CD14-positive monocyte (primary cell): ENCODE measurements at regions not wholly inside any gene's neighbourhood (a gene's known extent, or its start where the extent isn't known, plus 50 kb on each side); places are given as distances from the start of the nearest gene placed in this dataset.

Experiments used
- DNase-seq, 3 donors: peaks; one replicate each; pipeline ENCODE4 v3.0.0-alpha.2; 2011 to 2022
- H2AFZ ChIP-seq: 2 replicates; pipeline ENCODE4 v1.6.0; 2012; ENCODE audit warnings: mild to moderate bottlenecking, low read depth, low read length, inconsistent platforms; ENCODE audit not compliant: insufficient read depth, poor library complexity, severe bottlenecking
- H3K27ac ChIP-seq, 2 donors: 1 replicate in 1 of 2; 2 replicates in 1 of 2; pipeline ENCODE4 v1.5.1; 2012 to 2013; ENCODE audit warnings: low read length in 2 of 2, control low read depth in 1 of 2, inconsistent platforms in 1 of 2, low read depth in 1 of 2, mild to moderate bottlenecking in 1 of 2
- H3K27me3 ChIP-seq, 2 donors: one replicate each; pipeline versions ENCODE4 v1.6.0 to v1.6.1; 2011 to 2013; ENCODE audit warnings: low read length in 2 of 2; ENCODE audit not compliant: control insufficient read depth in 2 of 2, insufficient read depth in 2 of 2
- H3K36me3 ChIP-seq, 2 donors: replicated peaks in 1 of 2; 1 replicate in 1 of 2; 2 replicates in 1 of 2; pipeline versions ENCODE4 v1.5.1 to v1.6.1; 2012 to 2013; ENCODE audit warnings: low read length in 2 of 2, control low read depth in 1 of 2, inconsistent platforms in 1 of 2, mild to moderate bottlenecking in 1 of 2; ENCODE audit not compliant: insufficient read depth in 2 of 2, control insufficient read depth in 1 of 2
- H3K4me1 ChIP-seq, 2 donors: 1 replicate in 1 of 2; 2 replicates in 1 of 2; pipeline versions ENCODE4 v1.5.1 to v1.6.1; 2012 to 2013; ENCODE audit warnings: low read length in 2 of 2, control low read depth in 1 of 2, inconsistent platforms in 1 of 2, mild to moderate bottlenecking in 1 of 2, moderate library complexity in 1 of 2; ENCODE audit not compliant: insufficient read depth in 2 of 2, control insufficient read depth in 1 of 2
- H3K4me2 ChIP-seq: replicated peaks from 2 replicates; pipeline ENCODE3; 2012; ENCODE audit warnings: low read length, moderate library complexity, mild to moderate bottlenecking; ENCODE audit not compliant: poor library complexity, severe bottlenecking; ENCODE audit errors: extremely low read depth
- H3K4me3 ChIP-seq, 3 experiments: fragments of 200-600 bp in 1 of 3; sonication (generic) in 1 of 3; replicated peaks in 1 of 3; 1 replicate in 2 of 3; 2 replicates in 1 of 3; pipeline ENCODE4 v1.5.1; 2011 to 2013; ENCODE audit warnings: low read length in 3 of 3, mild to moderate bottlenecking in 3 of 3, control low read depth in 2 of 3, low read depth in 2 of 3, inconsistent platforms in 1 of 3, moderate library complexity in 1 of 3
- H3K79me2 ChIP-seq: 2 replicates; pipeline ENCODE4 v1.6.0; 2012; ENCODE audit warnings: mild to moderate bottlenecking, control low read depth, inconsistent platforms, low read length, moderate library complexity; ENCODE audit not compliant: insufficient read depth
- H3K9ac ChIP-seq: 2 replicates; pipeline ENCODE4 v1.6.0; 2017; ENCODE audit warnings: low read length, mild to moderate bottlenecking; ENCODE audit not compliant: insufficient read depth, poor library complexity, severe bottlenecking
- H3K9me3 ChIP-seq, 2 donors: replicated peaks in 1 of 2; 1 replicate in 1 of 2; 2 replicates in 1 of 2; pipeline versions ENCODE4 v1.5.1 to v1.6.1; 2012 to 2013; ENCODE audit warnings: low read length in 2 of 2, control low read depth in 1 of 2; ENCODE audit not compliant: control insufficient read depth in 1 of 2, insufficient read depth in 1 of 2
- H4K20me1 ChIP-seq: 2 replicates; pipeline ENCODE4 v1.6.0; 2012; ENCODE audit warnings: mild to moderate bottlenecking, low read length, control low read depth, moderate library complexity; ENCODE audit not compliant: insufficient read depth
- H3K27ac Mint-ChIP-seq, 7 donors: one replicate each; pipeline ENCODE4 v1.8.0; 2020; ENCODE audit warnings: mild to moderate bottlenecking in 7 of 7, mixed read lengths in 7 of 7, moderate library complexity in 6 of 7, inconsistent platforms in 2 of 7
- H3K27me3 Mint-ChIP-seq, 3 donors: one replicate each; pipeline ENCODE4 v1.8.0; 2021 to 2022; ENCODE audit warnings: low read depth in 3 of 3, mild to moderate bottlenecking in 3 of 3, mixed read lengths in 3 of 3, moderate library complexity in 3 of 3, inconsistent platforms in 1 of 3
- H3K36me3 Mint-ChIP-seq, 2 donors: one replicate each; pipeline ENCODE4 v1.8.0; 2020; ENCODE audit warnings: mixed read lengths in 2 of 2, inconsistent platforms in 1 of 2, mild to moderate bottlenecking in 1 of 2
- H3K4me1 Mint-ChIP-seq: one replicate; pipeline ENCODE4 v1.8.0; 2020; ENCODE audit warnings: mild to moderate bottlenecking, mixed read lengths
- H3K4me3 Mint-ChIP-seq, 2 donors: one replicate each; pipeline ENCODE4 v1.8.0; 2020; ENCODE audit warnings: mild to moderate bottlenecking in 2 of 2, mixed read lengths in 2 of 2, moderate library complexity in 1 of 2
- H3K9me3 Mint-ChIP-seq, 7 donors: one replicate each; pipeline ENCODE4 v1.8.0; 2020 to 2022; ENCODE audit warnings: mixed read lengths in 7 of 7, mild to moderate bottlenecking in 6 of 7, moderate library complexity in 6 of 7, inconsistent platforms in 2 of 7
- CTCF ChIP-seq: fragments of 200-600 bp; IDR thresholded peaks from one replicate; pipeline ENCODE4 v1.8.0; 2022; ENCODE audit warnings: antibody characterized with exemption, mild to moderate bottlenecking
- WGBS: methylation state at CpG from one replicate; pipeline ENCODE4 v1.1.5; 2013; ENCODE audit warnings: missing lambda C conversion rate; ENCODE audit not compliant: insufficient coverage; 5-methylcytosine and 5-hydroxymethylcytosine counted together
- intact Hi-C, 2 donors: fragments of 100-400 bp; cut with micrococcal nuclease; formaldehyde crosslinking; loops; one replicate each; pipeline versions ENCODE4 v1.15.0 to v1.15.1; 2023

- 68% methylated on average over 2 of the region's 4 CpGs for WGBS
- DNase-seq: no peak
- no peak overlapping the region for H3K4me2 ChIP-seq
- TF ChIP-seq CTCF: no peak
- no peak overlapping the region for H3K9ac ChIP-seq
- no peak overlapping the region for H3K4me3 Mint-ChIP-seq
- H2AFZ ChIP-seq: no peak overlapping the region
- H3K9me3 ChIP-seq: no peaks in the 10 kb centered on the region
- H3K27me3 Mint-ChIP-seq: peaks cover 0 to 2% (median 1%) of the 10 kb centered on the region in 3 donors
- H3K36me3 Mint-ChIP-seq: no peaks in the 10 kb centered on the region
- intact Hi-C loops: no loop called here
- H3K4me1 Mint-ChIP-seq: no peaks in the 10 kb centered on the region
- H3K4me1 ChIP-seq: no peaks in the 10 kb centered on the region
- no peak overlapping the region for H3K27ac ChIP-seq
- H3K79me2 ChIP-seq: no peaks in the 10 kb centered on the region
- H3K27ac Mint-ChIP-seq: no peak overlapping the region
- no peaks in the 10 kb centered on the region for H3K36me3 ChIP-seq
- no peaks in the 10 kb centered on the region for H3K27me3 ChIP-seq
- no peak overlapping the region for H3K4me3 ChIP-seq
- peaks cover 0 to 8% (median 4%) of the 10 kb centered on the region in 7 donors for H3K9me3 Mint-ChIP-seq
- H4K20me1 ChIP-seq: no peaks in the 10 kb centered on the region
These were observed 399.8 kb upstream of the SALL1 start for GRCh38 chr16:51550800-51551347.

- H3K9me3 Mint-ChIP-seq: peaks cover 0 to 7% (median 4%) of the 10 kb centered on the region in 7 donors
- Histone ChIP-seq H3K9ac (no peak overlapping the region), H3K36me3 (no peaks in the 10 kb centered on the region), H3K27ac (no peak overlapping the region), H3K79me2 (no peaks in the 10 kb centered on the region), H2AFZ (no peak overlapping the region), H3K9me3 (no peaks in the 10 kb centered on the region), H3K4me1 (no peaks in the 10 kb centered on the region), H3K4me2 (no peak overlapping the region), H4K20me1 (no peaks in the 10 kb centered on the region), H3K4me3 (no peak overlapping the region), H3K27me3 (no peaks in the 10 kb centered on the region)
- no peaks in the 10 kb centered on the region for H3K36me3 Mint-ChIP-seq
- TF ChIP-seq CTCF: no peak
- no peak overlapping the region for H3K27ac Mint-ChIP-seq
- 25% methylated on average over 2 of the region's 3 CpGs for WGBS
- H3K4me3 Mint-ChIP-seq: no peak overlapping the region
- peaks cover 0 to 2% (median 1%) of the 10 kb centered on the region in 3 donors for H3K27me3 Mint-ChIP-seq
- intact Hi-C loops: no loop called here
- no peaks in the 10 kb centered on the region for H3K4me1 Mint-ChIP-seq
- no peak for DNase-seq
These were observed 398.8 kb upstream of the SALL1 start for GRCh38 chr16:51549836-51550235.
